ENCODE measurements at regions not wholly inside any gene's neighbourhood (a gene's known extent, or its start where the extent isn't known, plus 50 kb on each side); places are given as distances from the start of the nearest gene placed in this dataset.

DNA sequence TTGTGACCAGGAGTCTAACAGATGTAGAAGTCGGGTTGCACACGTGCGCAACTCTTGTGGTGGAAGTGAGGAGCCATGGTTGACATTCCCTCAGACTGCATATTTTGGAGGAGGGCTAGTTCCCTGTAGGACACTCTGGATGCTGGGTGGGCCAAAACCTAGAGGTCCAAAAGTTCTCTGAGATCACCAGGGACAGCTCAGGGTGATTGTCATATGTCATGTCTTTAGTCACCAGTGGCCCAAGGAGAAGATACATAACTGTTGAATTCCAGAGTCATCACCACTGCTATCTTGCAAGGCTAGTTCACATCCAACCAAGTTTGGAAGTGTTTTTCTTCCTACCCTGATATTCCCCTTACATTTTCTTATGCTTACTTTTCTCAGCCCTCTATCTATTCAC lies 95.2 kb upstream of the C3orf80 start:
- TF ChIP-seq POLR2A (IDR thresholded peaks at IDR 0.05), result no peak
- no peak for TF ChIP-seq POLR2AphosphoS5 (IDR thresholded peaks at IDR 0.05)

Data from spleen (tissue), 3 donors.